Thoracic aorta (tissue), 2 donors: ENCODE measurements at regions not wholly inside any gene's neighbourhood (a gene's known extent, or its start where the extent isn't known, plus 50 kb on each side); places are given as distances from the start of the nearest gene placed in this dataset.

Experiments
- ATAC-seq: fragments of 150-250 bp; one replicate; pipeline ENCODE4 v1.8.0; 2017; ENCODE audit warnings: low read depth; ENCODE audit not compliant: insufficient number of reproducible peaks, low FRiP score
- DNase-seq: peaks from one replicate; pipeline ENCODE4 v3.0.0-alpha.2; 2020; ENCODE audit warnings: low spot score
- H3K27ac ChIP-seq, 2 donors: fragments of 200-600 bp; sonication (generic); 1 replicate in 1 of 2; 2 replicates in 1 of 2; pipeline ENCODE4 v1.5.1; 2016; ENCODE audit warnings: mild to moderate bottlenecking in 2 of 2, moderate library complexity in 2 of 2
- H3K27me3 ChIP-seq: fragments of 200-600 bp; sonication (generic); replicated peaks from 2 replicates; pipeline ENCODE4 v1.6.0; 2016; ENCODE audit warnings: mild to moderate bottlenecking; ENCODE audit not compliant: insufficient read depth
- H3K36me3 ChIP-seq: fragments of 200-600 bp; sonication (generic); one replicate; pipeline ENCODE4 v1.5.1; 2016
- H3K4me1 ChIP-seq, 2 donors: fragments of 200-600 bp; sonication (generic); 1 replicate in 1 of 2; 2 replicates in 1 of 2; pipeline versions ENCODE4 v1.5.1 to v1.6.0; 2016; ENCODE audit warnings: low read depth in 2 of 2, mild to moderate bottlenecking in 1 of 2; ENCODE audit not compliant: control insufficient read depth in 1 of 2
- H3K4me3 ChIP-seq: fragments of 200-600 bp; sonication (generic); 2 replicates; pipeline ENCODE4 v1.5.1; 2016; ENCODE audit warnings: mild to moderate bottlenecking
- H3K9me3 ChIP-seq: fragments of 200-600 bp; sonication (generic); 2 replicates; pipeline ENCODE4 v1.5.1; 2016
- CTCF ChIP-seq: fragments of 200-600 bp; sonication (generic); IDR thresholded peaks from one replicate; pipeline ENCODE4 v1.5.1; 2019; ENCODE audit warnings: antibody characterized with exemption

- DNase-seq (no peak), ATAC-seq (no peak)
Measured at GRCh38 chr3:147200545-147200944, 205.8 kb downstream of the ZIC4 start.

GRCh38 chr3:147197739-147198138 is 208.6 kb downstream of the ZIC4 start:
- no peaks in the 10 kb centered on the region for H3K9me3 ChIP-seq
- no peak for TF ChIP-seq CTCF
- H3K4me3 ChIP-seq: no peak overlapping the region
- no peaks in the 10 kb centered on the region for H3K4me1 ChIP-seq
- no peaks in the 10 kb centered on the region for H3K27me3 ChIP-seq
- ATAC-seq (no peak), DNase-seq (no peak)
- no peaks in the 10 kb centered on the region for H3K36me3 ChIP-seq
- no peak overlapping the region for H3K27ac ChIP-seq

More at GRCh38 chr3:147200545-147200944, 205.8 kb downstream of the ZIC4 start:
- Histone ChIP-seq H3K4me1 (no peaks in the 10 kb centered on the region), H3K4me3 (no peak overlapping the region), H3K9me3 (no peaks in the 10 kb centered on the region), H3K27me3 (no peaks in the 10 kb centered on the region), H3K36me3 (no peaks in the 10 kb centered on the region), H3K27ac (no peak overlapping the region)
- no peak for TF ChIP-seq CTCF

- Histone ChIP-seq H3K9me3 (no peaks in the 10 kb centered on the region), H3K27ac (no peak overlapping the region), H3K4me3 (no peak overlapping the region), H3K27me3 (no peaks in the 10 kb centered on the region), H3K4me1 (no peaks in the 10 kb centered on the region), H3K36me3 (no peaks in the 10 kb centered on the region)
- no peak for DNase-seq
- ATAC-seq: no peak
- no peak for TF ChIP-seq CTCF
Measured at GRCh38 chr3:147195887-147196286, 210.5 kb downstream of the ZIC4 start.

- peak; percentile 55 for TF ChIP-seq CTCF
- no peak for ATAC-seq
- no peaks in the 10 kb centered on the region for H3K36me3 ChIP-seq
- H3K4me1 ChIP-seq: no peaks in the 10 kb centered on the region
- H3K27ac ChIP-seq: no peak overlapping the region
- no peak overlapping the region for H3K4me3 ChIP-seq
- H3K9me3 ChIP-seq: no peaks in the 10 kb centered on the region
- no peaks in the 10 kb centered on the region for H3K27me3 ChIP-seq
- DNase-seq: no peak
Measured at GRCh38 chr3:147191795-147192385, 214.5 kb downstream of the ZIC4 start.

- TF ChIP-seq CTCF: no peak
- no peaks in the 10 kb centered on the region for H3K27me3 ChIP-seq
Measured at GRCh38 chr3:147189016-147189415, 217.3 kb downstream of the ZIC4 start.

More at GRCh38 chr3:147189016-147189415, 217.3 kb downstream of the ZIC4 start:
- H3K9me3 ChIP-seq: no peaks in the 10 kb centered on the region
- no peaks in the 10 kb centered on the region for H3K4me1 ChIP-seq
- DNase-seq (no peak), ATAC-seq (no peak)
- H3K27ac ChIP-seq: no peak overlapping the region
- H3K4me3 ChIP-seq: no peak overlapping the region
- H3K36me3 ChIP-seq: no peaks in the 10 kb centered on the region
